ENCODE measurements at regions not wholly inside any gene's neighbourhood (a gene's known extent, or its start where the extent isn't known, plus 50 kb on each side); places are given as distances from the start of the nearest gene placed in this dataset.

DNA sequence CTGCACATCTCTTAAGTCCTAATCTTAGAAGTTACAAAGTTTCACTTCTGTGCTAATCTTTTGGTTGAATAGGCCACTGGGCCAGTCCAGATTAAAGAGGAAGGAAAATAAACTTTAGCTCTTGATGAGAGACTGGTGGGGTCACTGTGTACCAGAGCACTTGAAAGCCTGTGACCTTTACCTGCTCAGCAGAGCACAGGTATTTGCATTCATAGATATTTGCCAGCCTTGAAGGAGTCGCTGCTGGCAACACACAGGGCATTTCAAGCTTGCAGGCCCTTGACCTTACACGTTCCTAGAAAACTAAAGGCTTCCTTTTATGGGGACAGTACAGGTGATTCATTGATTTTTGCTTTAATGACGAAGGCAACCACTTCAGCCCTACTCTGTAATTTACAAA lies 108.4 kb upstream of the SLC22A23 start:
- no peaks in the 10 kb centered on the region for H3K27me3 Mint-ChIP-seq
- TF ChIP-seq, protein P1, sequence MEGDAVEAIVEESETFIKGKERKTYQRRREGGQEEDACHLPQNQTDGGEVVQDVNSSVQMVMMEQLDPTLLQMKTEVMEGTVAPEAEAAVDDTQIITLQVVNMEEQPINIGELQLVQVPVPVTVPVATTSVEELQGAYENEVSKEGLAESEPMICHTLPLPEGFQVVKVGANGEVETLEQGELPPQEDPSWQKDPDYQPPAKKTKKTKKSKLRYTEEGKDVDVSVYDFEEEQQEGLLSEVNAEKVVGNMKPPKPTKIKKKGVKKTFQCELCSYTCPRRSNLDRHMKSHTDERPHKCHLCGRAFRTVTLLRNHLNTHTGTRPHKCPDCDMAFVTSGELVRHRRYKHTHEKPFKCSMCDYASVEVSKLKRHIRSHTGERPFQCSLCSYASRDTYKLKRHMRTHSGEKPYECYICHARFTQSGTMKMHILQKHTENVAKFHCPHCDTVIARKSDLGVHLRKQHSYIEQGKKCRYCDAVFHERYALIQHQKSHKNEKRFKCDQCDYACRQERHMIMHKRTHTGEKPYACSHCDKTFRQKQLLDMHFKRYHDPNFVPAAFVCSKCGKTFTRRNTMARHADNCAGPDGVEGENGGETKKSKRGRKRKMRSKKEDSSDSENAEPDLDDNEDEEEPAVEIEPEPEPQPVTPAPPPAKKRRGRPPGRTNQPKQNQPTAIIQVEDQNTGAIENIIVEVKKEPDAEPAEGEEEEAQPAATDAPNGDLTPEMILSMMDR (IDR thresholded peaks at IDR 0.05): no peak
- Histone ChIP-seq H3K4me3 (ENCODE audit: low read length) (no peak overlapping the region), H3K4me1 (ENCODE audit: insufficient read depth, low read length) (no peaks in the 10 kb centered on the region), H3K27ac (ENCODE audit: low read depth in 1 of 2, low read length in 2 of 2) (no peak overlapping the region), H3K36me3 (ENCODE audit: insufficient read depth, low read length) (no peaks in the 10 kb centered on the region), H3K27me3 (ENCODE audit: control insufficient read depth in 1 of 2, insufficient read depth in 2 of 2, low read length in 2 of 2) (no peaks in the 10 kb centered on the region), H3K9me3 (ENCODE audit: control insufficient read depth in 1 of 2, insufficient read depth in 1 of 2, low read length in 2 of 2) (no peaks in the 10 kb centered on the region)
- DNase-seq (no peak), ATAC-seq (ENCODE audit: poor library complexity) (no peak)
- H3K27ac Mint-ChIP-seq: no peak overlapping the region
- H3K4me1 Mint-ChIP-seq (ENCODE audit: low read depth): no peaks in the 10 kb centered on the region
- POLR2A ChIA-PET: no interaction called here
- intact Hi-C loops (cut with DNase I, micrococcal nuclease): no loop called here
- no peaks in the 10 kb centered on the region for H3K9me3 Mint-ChIP-seq
- CTCF ChIA-PET: no interaction called here
- H3K36me3 Mint-ChIP-seq (ENCODE audit: low read depth): no peaks in the 10 kb centered on the region
- H3K4me3 Mint-ChIP-seq: no peak overlapping the region

GRCh38 chr6:3561725-3562124 lies 104.9 kb upstream of the SLC22A23 start:
- H3K27me3 Mint-ChIP-seq: peaks cover 20% of the 10 kb centered on the region
- Histone ChIP-seq H3K4me3 (ENCODE audit: low read length) (no peak overlapping the region), H3K27ac (ENCODE audit: low read depth in 1 of 2, low read length in 2 of 2) (no peak overlapping the region), H3K4me1 (ENCODE audit: insufficient read depth, low read length) (no peaks in the 10 kb centered on the region), H3K27me3 (ENCODE audit: control insufficient read depth in 1 of 2, insufficient read depth in 2 of 2, low read length in 2 of 2) (no peaks in the 10 kb centered on the region), H3K9me3 (ENCODE audit: control insufficient read depth in 1 of 2, insufficient read depth in 1 of 2, low read length in 2 of 2) (no peaks in the 10 kb centered on the region), H3K36me3 (ENCODE audit: insufficient read depth, low read length) (no peaks in the 10 kb centered on the region)
- POLR2A ChIA-PET: no interaction called here
- ATAC-seq (ENCODE audit: poor library complexity) (no peak), DNase-seq (no peak)
- no peaks in the 10 kb centered on the region for H3K36me3 Mint-ChIP-seq (ENCODE audit: low read depth)
- CTCF ChIA-PET: no interaction called here
- no peak overlapping the region for H3K4me3 Mint-ChIP-seq
- TF ChIP-seq, protein P1 (IDR thresholded peaks at IDR 0.05): no peak
- H3K27ac Mint-ChIP-seq: no peak overlapping the region
- H3K4me1 Mint-ChIP-seq (ENCODE audit: low read depth): no peaks in the 10 kb centered on the region
- intact Hi-C loops (cut with DNase I, micrococcal nuclease): no loop called here
- H3K9me3 Mint-ChIP-seq: no peaks in the 10 kb centered on the region

GRCh38 chr6:3560211-3560610 lies 103.4 kb upstream of the SLC22A23 start:
- H3K27me3 Mint-ChIP-seq: peaks cover 32% of the 10 kb centered on the region
- no peak for DNase-seq
- Histone ChIP-seq H3K4me1 (ENCODE audit: insufficient read depth, low read length) (no peaks in the 10 kb centered on the region), H3K27ac (ENCODE audit: low read depth in 1 of 2, low read length in 2 of 2) (no peak overlapping the region), H3K36me3 (ENCODE audit: insufficient read depth, low read length) (no peaks in the 10 kb centered on the region), H3K4me3 (ENCODE audit: low read length) (no peak overlapping the region), H3K27me3 (ENCODE audit: control insufficient read depth in 1 of 2, insufficient read depth in 2 of 2, low read length in 2 of 2) (no peaks in the 10 kb centered on the region), H3K9me3 (ENCODE audit: control insufficient read depth in 1 of 2, insufficient read depth in 1 of 2, low read length in 2 of 2) (no peaks in the 10 kb centered on the region)
- no peaks in the 10 kb centered on the region for H3K9me3 Mint-ChIP-seq
- ChIA-PET POLR2A (no interaction called here), CTCF (no interaction called here)
- intact Hi-C loops (cut with DNase I, micrococcal nuclease): no loop called here
- TF ChIP-seq, protein P1 (IDR thresholded peaks at IDR 0.05): no peak
- no peak overlapping the region for H3K4me3 Mint-ChIP-seq
- H3K27ac Mint-ChIP-seq: no peak overlapping the region
- ATAC-seq (ENCODE audit: poor library complexity): no peak
- no peaks in the 10 kb centered on the region for H3K36me3 Mint-ChIP-seq (ENCODE audit: low read depth)
- H3K4me1 Mint-ChIP-seq (ENCODE audit: low read depth): no peaks in the 10 kb centered on the region
